HepG2 (cell line): ENCODE measurements at regions not wholly inside any gene's neighbourhood (a gene's known extent, or its start where the extent isn't known, plus 50 kb on each side); places are given as distances from the start of the nearest gene placed in this dataset.

Source experiments
- ATAC-seq: fragments of 200-7000 bp; cut with Tn5 transposase; 3 replicates; pipeline ENCODE4 v1.9.1; 2020; ENCODE audit warnings: mild to moderate bottlenecking, moderate library complexity
- BruUV-seq: library from RNA; stranded (reverse); fragments of 400-500 nt; replicated peaks from 2 replicates; lab custom pipeline; 2021; lab: Mats Ljungman, UMichigan
- CTCF ChIA-PET: fragments of 300-600 bp; formaldehyde crosslinking; extraction: SDS; loops from one replicate; lab custom pipeline; 2021; ENCODE audit warnings: low total read pairs, inconsistent platforms, low intra/inter-chr PET ratio; lab: Yijun Ruan, JAX
- POLR2A ChIA-PET: fragments of 350-600 bp; sonication (Branson Sonifier 250); formaldehyde crosslinking; loops from one replicate; lab custom pipeline; 2020; ENCODE audit warnings: antibody characterized with exemption, inconsistent platforms; lab: Yijun Ruan, JAX
- DNase-seq: peaks from one replicate; pipeline ENCODE4 v3.0.0-alpha.2; 2015; ENCODE audit warnings: low spot score
- FAIRE-seq: peaks from 3 replicates; lab custom pipeline; 2011; peaks lifted over from hg19 to GRCh38; lab: Jason Lieb, UNC
- H2AFZ ChIP-seq: one replicate; pipeline ENCODE4 v1.6.1; 2011; ENCODE audit warnings: low read length, inconsistent platforms
- H3K27ac ChIP-seq: fragments of 300-600 bp; 3 replicates; pipeline ENCODE4 v1.8.0; 2011; ENCODE audit warnings: mixed run types, mild to moderate bottlenecking, mixed read lengths, low read length, inconsistent platforms; ENCODE audit not compliant: insufficient read depth; ENCODE audit errors: extremely low read length
- H3K27me3 ChIP-seq, 2 experiments: fragments of 200-600 bp in 1 of 2; 2 replicates in 1 of 2; 3 replicates in 1 of 2; pipeline versions ENCODE4 v1.6.0 to v1.8.0; 2011; ENCODE audit warnings: low read length in 2 of 2, mild to moderate bottlenecking in 2 of 2, moderate library complexity in 2 of 2, inconsistent platforms in 1 of 2; ENCODE audit not compliant: insufficient read depth in 2 of 2, control insufficient read depth in 1 of 2
- H3K36me3 ChIP-seq, 2 experiments: fragments of 200-600 bp in 1 of 2; replicated peaks in 1 of 2; 2 replicates in 1 of 2; 3 replicates in 1 of 2; pipeline versions ENCODE4 v1.5.1 to v1.8.0; 2011; ENCODE audit warnings: low read length in 2 of 2, inconsistent platforms in 1 of 2; ENCODE audit not compliant: insufficient read depth in 2 of 2, control insufficient read depth in 1 of 2
- H3K4me1 ChIP-seq: 2 replicates; pipeline ENCODE4 v1.5.1; 2012; ENCODE audit warnings: low read length, inconsistent platforms; ENCODE audit not compliant: insufficient read depth
- H3K4me2 ChIP-seq: 2 replicates; pipeline ENCODE4 v1.6.0; 2011; ENCODE audit warnings: low read depth, low read length, inconsistent platforms
- H3K4me3 ChIP-seq, 3 experiments: fragments of 200-600 bp in 1 of 3; sonication (generic), shearing (Covaris generic) in 1 of 3; replicated peaks in 1 of 3; 2 replicates each; pipeline ENCODE4 v1.5.1; 2011 to 2016; ENCODE audit warnings: low read length in 3 of 3, inconsistent platforms in 2 of 3, low read depth in 2 of 3, mild to moderate bottlenecking in 2 of 3, control low read depth in 1 of 3, mixed read lengths in 1 of 3; ENCODE audit not compliant: insufficient read depth in 1 of 3
- H3K79me2 ChIP-seq: one replicate; pipeline ENCODE4 v1.6.1; 2011; ENCODE audit warnings: low read length, inconsistent platforms; ENCODE audit not compliant: insufficient read depth
- H3K9ac ChIP-seq: 2 replicates; pipeline ENCODE4 v1.6.0; 2011; ENCODE audit warnings: mild to moderate bottlenecking, low read depth, low read length, inconsistent platforms; ENCODE audit not compliant: insufficient read depth
- H3K9me3 ChIP-seq: 2 replicates; pipeline ENCODE4 v1.5.1; 2012; ENCODE audit warnings: mild to moderate bottlenecking, low read length
- H4K20me1 ChIP-seq: 2 replicates; pipeline ENCODE4 v1.6.0; 2011; ENCODE audit warnings: inconsistent platforms, mild to moderate bottlenecking, low read length, moderate library complexity; ENCODE audit not compliant: insufficient read depth
- CSRNP1 ChIP-seq: sonication (generic); formaldehyde crosslinking; IDR thresholded peaks from 2 replicates; pipeline ENCODE4 v1.8.1; 2023; ENCODE audit warnings: mild to moderate bottlenecking, missing genetic modification reagents
- DNMT3B ChIP-seq: conservative IDR thresholded peaks from 2 replicates; pipeline ENCODE4 v1.6.1; 2016; ENCODE audit warnings: missing biosample characterization, control low read depth
- IKZF1 ChIP-seq: fragments of 450-650 bp; IDR thresholded peaks from 2 replicates; pipeline ENCODE4 v1.7.1; 2016
- MYPOP ChIP-seq: sonication (generic); formaldehyde crosslinking; IDR thresholded peaks from 2 replicates; pipeline ENCODE4 v1.8.1; 2023; ENCODE audit warnings: mild to moderate bottlenecking, moderate library complexity, missing genetic modification reagents
- RNF2 ChIP-seq: fragments of 450-650 bp; conservative IDR thresholded peaks from 2 replicates; pipeline ENCODE4 v1.6.1; 2016; ENCODE audit warnings: low read depth
- TFE3 ChIP-seq: IDR thresholded peaks from 2 replicates; pipeline ENCODE4 v1.6.1; 2016
- ZNF382 ChIP-seq: sonication (generic); formaldehyde crosslinking; IDR thresholded peaks from 2 replicates; pipeline ENCODE4 v1.5.0; 2020; ENCODE audit warnings: missing genetic modification reagents, mild to moderate bottlenecking, borderline replicate concordance
- WGBS: methylation state at CpG from one replicate; pipeline ENCODE4 v1.1.6; 2017; ENCODE audit warnings: low lambda C conversion rate; 5-methylcytosine and 5-hydroxymethylcytosine counted together
- in situ Hi-C: cut with HindIII; loops from 2 replicates; pipeline ENCODE4 v1.10.0; 2017; ENCODE audit warnings: low pct_unique_long_range_greater_than_20kb; ENCODE audit not compliant: extremely low pct_ligation_motif_present
- intact Hi-C: fragments of 100-400 bp; cut with micrococcal nuclease; formaldehyde crosslinking; loops from one replicate; pipeline ENCODE4 v1.10.0; 2022; ENCODE audit not compliant: unreplicated experiment

GRCh38 chr5:89106480-89106879 lies 223.5 kb upstream of the MEF2C start:
- TF ChIP-seq ZNF382 (CRISPR knock-in tag) (no peak), TFE3 (CRISPR knock-in tag) (no peak), DNMT3B (CRISPR knock-in tag) (no peak), CSRNP1 (CRISPR knock-in tag) (no peak), IKZF1 (no peak), MYPOP (no peak), RNF2 (no peak)
- TF ChIP-seq, all 625 proteins: peak for 0
- no peak for FAIRE-seq
- Histone ChIP-seq H3K9ac (no peak overlapping the region), H3K27ac (no peak overlapping the region), H4K20me1 (no peaks in the 10 kb centered on the region), H3K4me1 (no peaks in the 10 kb centered on the region), H2AFZ (no peak overlapping the region), H3K9me3 (peaks cover 24% of the 10 kb centered on the region), H3K36me3 (no peaks in the 10 kb centered on the region), H3K4me3 (no peak overlapping the region), H3K4me2 (no peak overlapping the region), H3K27me3 (no peaks in the 10 kb centered on the region), H3K79me2 (no peaks in the 10 kb centered on the region)
- no peak for ATAC-seq
- intact Hi-C loops, result no loop called here
- ChIA-PET CTCF (no interaction called here), POLR2A (no interaction called here)
- no peak for DNase-seq
- in situ Hi-C loops, result no loop called here
- BruUV-seq, result no TSS peak
- WGBS, result 0% methylated on average over 1 of the region's 1 CpG
